HUES64 (cell line): ENCODE measurements at regions not wholly inside any gene's neighbourhood (a gene's known extent, or its start where the extent isn't known, plus 50 kb on each side); places are given as distances from the start of the nearest gene placed in this dataset.

ENCODE experiments used
- H3K27ac ChIP-seq: 2 replicates; pipeline ENCODE4 v1.7.0; 2013; ENCODE audit warnings: low read depth, low read length, inconsistent platforms
- H3K27me3 ChIP-seq: 2 replicates; pipeline ENCODE4 v1.6.1; 2013; ENCODE audit warnings: mild to moderate bottlenecking, low read length; ENCODE audit not compliant: insufficient read depth
- H3K36me3 ChIP-seq: 2 replicates; pipeline ENCODE4 v1.6.1; 2013; ENCODE audit warnings: mild to moderate bottlenecking, low read length; ENCODE audit not compliant: insufficient read depth
- H3K4me1 ChIP-seq: 2 replicates; pipeline ENCODE4 v1.6.1; 2013; ENCODE audit warnings: mild to moderate bottlenecking, low read length, moderate library complexity; ENCODE audit not compliant: insufficient read depth
- H3K4me3 ChIP-seq: 2 replicates; pipeline ENCODE4 v1.5.1; 2013; ENCODE audit warnings: mild to moderate bottlenecking, low read length, moderate library complexity
- H3K9ac ChIP-seq: 2 replicates; pipeline ENCODE4 v1.6.1; 2013; ENCODE audit warnings: mild to moderate bottlenecking, low read depth, low read length
- H3K9me3 ChIP-seq: 2 replicates; pipeline ENCODE4 v1.6.1; 2013; ENCODE audit warnings: low read depth, low read length; ENCODE audit not compliant: insufficient read depth
- WGBS: fragments of 150-250, 120-280 bp; methylation state at CpG from one replicate; pipeline ENCODE4 v1.1.7; 2013; ENCODE audit warnings: missing lambda C conversion rate; 5-methylcytosine and 5-hydroxymethylcytosine counted together

GRCh38 chr7:121563177-121563576 lies 167.1 kb upstream of the FAM3C start:
- Histone ChIP-seq H3K4me1 (no peaks in the 10 kb centered on the region), H3K27ac (no peak overlapping the region), H3K4me3 (no peak overlapping the region), H3K27me3 (no peaks in the 10 kb centered on the region), H3K9ac (no peak overlapping the region), H3K36me3 (no peaks in the 10 kb centered on the region), H3K9me3 (no peaks in the 10 kb centered on the region)
- WGBS, result 83% methylated on average over 1 of the region's 1 CpG

- Histone ChIP-seq H3K27me3 (no peaks in the 10 kb centered on the region), H3K4me3 (no peak overlapping the region), H3K36me3 (no peaks in the 10 kb centered on the region), H3K4me1 (no peaks in the 10 kb centered on the region), H3K27ac (no peak overlapping the region), H3K9ac (no peak overlapping the region), H3K9me3 (no peaks in the 10 kb centered on the region)
- 80% methylated on average over 1 of the region's 1 CpG for WGBS
These were observed 166.2 kb upstream of the FAM3C start for GRCh38 chr7:121562259-121562658.

- Histone ChIP-seq H3K4me3 (no peak overlapping the region), H3K9me3 (no peaks in the 10 kb centered on the region), H3K27ac (no peak overlapping the region), H3K4me1 (no peaks in the 10 kb centered on the region), H3K27me3 (no peaks in the 10 kb centered on the region), H3K9ac (no peak overlapping the region), H3K36me3 (no peaks in the 10 kb centered on the region)
- 100% methylated on average over 1 of the region's 1 CpG for WGBS
These were observed 165.6 kb upstream of the FAM3C start for GRCh38 chr7:121561717-121562116.

- Histone ChIP-seq H3K9ac (no peak overlapping the region), H3K4me3 (no peak overlapping the region), H3K4me1 (no peaks in the 10 kb centered on the region), H3K27ac (no peak overlapping the region), H3K36me3 (no peaks in the 10 kb centered on the region), H3K27me3 (no peaks in the 10 kb centered on the region), H3K9me3 (no peaks in the 10 kb centered on the region)
- 92% methylated on average over 2 of the region's 3 CpGs for WGBS
These were observed 164.3 kb upstream of the FAM3C start for GRCh38 chr7:121560267-121560990.

- Histone ChIP-seq H3K4me3 (no peak overlapping the region), H3K9me3 (no peaks in the 10 kb centered on the region), H3K27me3 (no peaks in the 10 kb centered on the region), H3K4me1 (no peaks in the 10 kb centered on the region), H3K9ac (no peak overlapping the region), H3K36me3 (no peaks in the 10 kb centered on the region), H3K27ac (no peak overlapping the region)
- WGBS, result 66% methylated on average over 2 of the region's 2 CpGs
These were observed 162.2 kb upstream of the FAM3C start for GRCh38 chr7:121558288-121558687.

GRCh38 chr7:121557034-121557892 lies 161.2 kb upstream of the FAM3C start:
- no peaks in the 10 kb centered on the region for H3K27me3 ChIP-seq
- 93% methylated on average over 2 of the region's 4 CpGs for WGBS
- no peak overlapping the region for H3K27ac ChIP-seq
- no peaks in the 10 kb centered on the region for H3K36me3 ChIP-seq
- H3K9me3 ChIP-seq, result no peaks in the 10 kb centered on the region
- H3K4me3 ChIP-seq, result no peak overlapping the region
- no peaks in the 10 kb centered on the region for H3K4me1 ChIP-seq
- no peak overlapping the region for H3K9ac ChIP-seq

GRCh38 chr7:121555558-121555957 lies 159.4 kb upstream of the FAM3C start:
- H3K27me3 ChIP-seq, result no peaks in the 10 kb centered on the region
- no peak overlapping the region for H3K9ac ChIP-seq
- H3K36me3 ChIP-seq, result no peaks in the 10 kb centered on the region
- no peaks in the 10 kb centered on the region for H3K4me1 ChIP-seq
- WGBS, result 98% methylated on average over 3 of the region's 3 CpGs
- H3K4me3 ChIP-seq, result no peak overlapping the region
- no peak overlapping the region for H3K27ac ChIP-seq
- no peaks in the 10 kb centered on the region for H3K9me3 ChIP-seq

GRCh38 chr7:121547544-121548092 lies 151.5 kb upstream of the FAM3C start:
- no peaks in the 10 kb centered on the region for H3K27me3 ChIP-seq
- peaks cover 16% of the 10 kb centered on the region; the same call in 1 of the 2 replicates for H3K9me3 ChIP-seq
- no peaks in the 10 kb centered on the region for H3K4me1 ChIP-seq
- H3K4me3 ChIP-seq, result no peak overlapping the region
- H3K9ac ChIP-seq, result no peak overlapping the region
- 7% methylated on average over 3 of the region's 3 CpGs for WGBS
- H3K27ac ChIP-seq, result no peak overlapping the region
- H3K36me3 ChIP-seq, result no peaks in the 10 kb centered on the region

- H3K4me3 ChIP-seq, result no peak overlapping the region
These were observed 150.8 kb upstream of the FAM3C start for GRCh38 chr7:121546632-121547543.

GRCh38 chr7:121545418-121545817 lies 149.3 kb upstream of the FAM3C start:
- Histone ChIP-seq H3K4me1 (no peaks in the 10 kb centered on the region), H3K9ac (no peak overlapping the region), H3K36me3 (no peaks in the 10 kb centered on the region), H3K27me3 (no peaks in the 10 kb centered on the region), H3K4me3 (no peak overlapping the region), H3K27ac (no peak overlapping the region), H3K9me3 (peaks cover 16% of the 10 kb centered on the region; the same call in 1 of the 2 replicates)
- WGBS, result 97% methylated on average over 2 of the region's 2 CpGs

More at GRCh38 chr7:121546632-121547543, 150.8 kb upstream of the FAM3C start:
- H3K9me3 ChIP-seq, result peaks cover 16% of the 10 kb centered on the region; the same call in 1 of the 2 replicates
- 94% methylated on average over 1 of the region's 4 CpGs for WGBS
- H3K27me3 ChIP-seq, result no peaks in the 10 kb centered on the region
- H3K36me3 ChIP-seq, result no peaks in the 10 kb centered on the region
- no peaks in the 10 kb centered on the region for H3K4me1 ChIP-seq
- H3K9ac ChIP-seq, result no peak overlapping the region
- H3K27ac ChIP-seq, result no peak overlapping the region
